GM19324 (cell line): ENCODE measurements at regions not wholly inside any gene's neighbourhood (a gene's known extent, or its start where the extent isn't known, plus 50 kb on each side); places are given as distances from the start of the nearest gene placed in this dataset.
"Not testable (repeated sequence)": the region's sequence is repeated elsewhere in the genome, so short reads cannot be mapped to it uniquely, and the experiment has no call there.

Experiments used
- ATAC-seq: cut with Tn5 transposase; IDR thresholded peaks from one replicate; pipeline ENCODE4 v1.9.1; 2021; ENCODE audit warnings: mild to moderate bottlenecking, moderate library complexity; ENCODE audit not compliant: unreplicated experiment, low FRiP score

DNA sequence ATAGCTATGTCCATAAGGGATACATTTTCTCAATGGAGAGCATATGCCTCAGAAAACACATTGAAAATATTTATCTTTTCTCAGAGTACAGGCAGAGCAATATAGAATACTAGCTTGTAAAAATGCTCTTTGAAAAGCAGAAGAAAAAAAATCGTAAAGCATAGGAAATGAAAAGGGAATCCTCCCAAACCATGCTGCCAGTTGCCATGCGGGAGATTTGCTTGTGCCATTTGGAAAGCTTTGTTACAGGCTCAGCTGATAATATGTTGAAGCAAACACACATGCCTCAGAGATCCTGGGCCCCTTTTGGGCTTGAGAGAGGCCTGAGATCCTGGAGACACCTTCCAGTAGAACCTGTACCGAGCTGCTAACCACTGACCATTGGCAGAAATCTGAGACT is 697.1 kb downstream of the BCL11A start:
- no peak for ATAC-seq

DNA sequence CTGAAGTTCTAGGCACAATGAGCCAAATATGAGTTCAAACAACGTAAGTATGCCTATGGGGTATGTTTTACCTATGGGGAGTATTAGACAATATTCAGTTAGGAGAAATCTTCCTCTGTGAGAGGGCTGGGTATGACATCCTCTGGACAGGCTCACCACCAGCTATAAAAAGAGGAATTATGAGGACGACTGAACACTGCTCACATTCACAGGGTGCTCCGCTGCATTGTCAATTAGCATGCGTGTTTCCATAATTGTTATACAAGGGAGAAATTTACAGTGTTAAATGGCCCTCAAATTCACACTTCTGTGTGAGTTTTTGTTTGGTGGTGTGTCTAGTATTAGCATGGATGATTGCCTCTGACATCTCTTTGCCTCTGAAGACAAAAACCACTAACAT is 700.4 kb downstream of the BCL11A start:
- no peak for ATAC-seq

GRCh38 chr2:59851836-59852475 is 701.5 kb downstream of the BCL11A start:
- ATAC-seq: no peak

- no peak for ATAC-seq
Observed at GRCh38 chr2:59850554-59850953, 702.9 kb downstream of the BCL11A start.

DNA sequence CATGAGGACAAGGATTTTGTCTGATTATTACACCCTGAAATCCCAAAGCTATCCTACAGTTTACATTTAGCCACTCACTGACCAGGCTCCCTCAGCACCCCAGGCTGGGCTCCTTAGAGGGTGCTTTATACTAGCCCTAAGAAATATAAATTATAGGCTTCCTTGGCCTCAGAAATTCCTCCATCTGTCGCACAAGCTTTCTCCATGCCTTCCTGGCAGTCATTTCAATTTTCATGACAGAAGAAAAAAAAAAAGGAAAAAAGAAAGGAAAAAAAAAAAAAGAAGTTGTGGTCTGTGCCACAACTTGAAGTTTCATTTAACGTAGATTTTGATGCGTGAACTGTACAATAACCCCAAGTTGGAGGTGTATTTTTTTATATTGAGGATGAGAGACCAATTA is 719.5 kb downstream of the BCL11A start:
- no peak for ATAC-seq

- ATAC-seq: no peak
Observed at GRCh38 chr2:59830601-59831000, 722.9 kb downstream of the BCL11A start.

DNA sequence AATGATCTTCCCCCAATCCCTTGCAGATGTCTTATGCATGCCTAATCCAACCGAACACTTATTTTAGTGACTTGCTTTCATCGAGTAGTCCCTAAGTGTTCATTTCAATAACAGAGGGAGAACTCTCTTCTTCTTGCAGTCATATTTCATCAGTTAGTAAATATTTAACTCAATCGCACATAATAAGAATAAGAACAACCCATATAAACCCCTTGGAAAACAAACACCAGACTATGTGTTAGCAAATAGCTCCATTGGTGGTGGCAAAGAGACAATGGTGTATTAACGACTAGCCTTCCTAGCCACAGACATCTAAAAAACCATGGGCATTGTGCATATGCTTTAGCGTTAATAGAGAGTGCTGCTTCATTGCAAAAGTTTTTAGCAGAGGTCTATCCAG is 725.8 kb downstream of the BCL11A start:
- ATAC-seq: no peak

- no peak for ATAC-seq
Observed at GRCh38 chr2:59826177-59826576, 727.3 kb downstream of the BCL11A start.

GRCh38 chr2:59824314-59824713 is 729.1 kb downstream of the BCL11A start:
- ATAC-seq: no peak

DNA sequence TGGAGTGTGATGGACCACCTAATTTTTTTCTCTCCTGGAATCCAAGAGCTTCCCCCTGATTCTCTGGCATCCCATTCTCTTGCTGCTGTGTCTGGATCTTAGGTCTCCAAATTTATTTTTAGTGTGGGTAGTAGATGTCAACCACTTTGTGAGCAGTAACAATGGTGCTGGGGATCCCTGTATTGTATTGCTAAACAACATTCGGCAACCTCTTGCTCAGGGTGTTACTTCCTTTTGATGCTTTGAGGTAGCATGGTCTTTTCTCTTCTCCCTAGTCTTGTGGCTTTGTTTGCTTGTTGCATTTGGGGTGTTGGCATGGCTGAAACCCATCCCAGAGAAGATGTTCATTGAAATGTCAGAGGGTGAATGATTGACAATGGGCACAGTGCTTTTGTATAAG is 737.4 kb downstream of the BCL11A start:
- ATAC-seq: no peak

DNA sequence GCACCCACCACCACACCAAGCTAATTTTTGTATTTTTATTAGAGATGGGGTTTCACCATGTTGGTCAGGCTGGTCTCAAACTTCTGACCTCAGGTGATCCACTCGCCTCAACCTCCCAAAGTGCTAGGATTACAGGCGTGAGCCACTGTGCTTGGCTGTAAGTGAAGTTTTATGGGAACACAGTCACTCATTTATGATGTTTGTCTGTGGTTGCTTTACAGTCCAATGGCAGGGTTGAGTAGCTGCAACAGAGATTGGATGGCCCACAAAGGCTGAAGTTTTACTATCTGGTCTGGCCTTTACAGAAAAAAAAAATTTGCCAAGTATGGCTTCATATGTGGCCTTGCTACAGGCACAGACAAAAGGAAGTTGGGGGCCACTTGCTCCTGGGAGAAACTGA is 743.2 kb downstream of the BCL11A start:
- not testable (repeated sequence) for ATAC-seq

DNA sequence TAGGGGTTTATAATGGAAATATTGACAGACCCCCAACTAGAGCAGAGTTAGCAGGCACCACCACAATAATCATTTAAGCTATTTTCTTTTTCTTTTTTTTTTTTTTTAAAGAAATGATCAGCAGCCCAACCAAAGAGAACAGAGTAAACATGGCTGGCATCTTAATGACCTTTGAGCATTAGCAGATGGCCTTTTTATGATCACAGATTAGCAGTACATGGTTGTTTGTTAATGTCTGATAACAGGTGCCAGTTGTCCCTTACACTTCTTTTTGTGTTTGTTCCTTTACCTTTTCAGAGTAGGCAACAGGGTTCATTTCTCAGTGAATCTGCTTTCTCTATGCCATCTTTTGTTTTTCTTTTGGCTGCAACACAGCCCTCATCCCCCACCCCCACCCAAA is 747.0 kb downstream of the BCL11A start:
- no peak for ATAC-seq

DNA sequence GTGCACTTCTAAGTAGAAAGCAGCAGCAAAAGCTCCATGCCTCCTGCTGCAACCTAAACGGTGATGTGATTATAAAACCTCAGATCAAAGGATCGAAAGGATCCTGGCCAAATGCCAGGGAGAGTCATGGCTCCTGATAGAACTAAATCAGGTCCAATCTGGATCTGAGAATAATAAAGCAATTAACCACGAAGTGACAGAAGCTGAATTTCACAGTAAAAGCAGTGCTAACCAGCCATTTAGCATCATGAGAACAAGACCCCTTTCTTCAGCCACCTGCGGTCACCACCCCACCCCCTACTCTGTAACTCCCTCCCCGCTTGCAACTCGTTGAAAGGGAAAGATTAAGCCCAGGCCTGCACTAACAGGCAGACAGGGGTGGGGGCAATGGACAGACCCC is 748.7 kb downstream of the BCL11A start:
- ATAC-seq: no peak

- no peak for ATAC-seq
Observed at GRCh38 chr2:59803586-59803985, 749.9 kb downstream of the BCL11A start.

- no peak for ATAC-seq
Observed at GRCh38 chr2:59798687-59799232, 754.7 kb downstream of the BCL11A start.

DNA sequence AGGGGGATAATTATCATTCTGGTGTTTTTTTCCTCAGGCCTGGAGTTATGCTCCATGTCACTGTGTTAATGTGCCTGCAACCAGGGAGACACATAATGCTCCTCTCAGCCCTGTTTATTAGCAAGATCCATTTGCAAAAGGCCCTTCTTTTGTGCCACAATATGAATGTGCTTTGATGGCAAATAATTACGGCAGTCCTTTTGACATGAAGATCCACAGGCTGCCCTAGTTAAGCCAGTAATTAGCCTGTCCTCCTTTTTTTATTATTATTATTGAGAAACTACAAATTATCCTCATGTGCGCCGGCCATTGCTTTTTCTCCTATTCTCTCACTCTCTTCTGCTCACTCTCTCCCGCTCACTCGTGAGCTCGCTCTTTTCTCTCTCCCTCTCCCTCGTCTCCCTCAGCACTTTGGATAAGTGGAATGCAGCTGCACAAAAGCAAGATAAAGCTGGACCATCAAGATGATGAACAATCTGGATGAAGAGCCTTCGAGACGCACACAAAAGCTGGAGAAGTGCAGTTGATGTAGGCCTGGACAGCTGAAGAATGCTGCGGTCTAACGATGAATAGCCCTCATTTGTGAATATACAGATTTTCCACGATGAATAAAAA is 762.3 kb downstream of the BCL11A start:
- ATAC-seq: no peak

GRCh38 chr2:59790186-59791003 is 763.1 kb downstream of the BCL11A start:
- ATAC-seq: no peak

GRCh38 chr2:59789523-59789922 is 763.9 kb downstream of the BCL11A start:
- ATAC-seq: no peak

DNA sequence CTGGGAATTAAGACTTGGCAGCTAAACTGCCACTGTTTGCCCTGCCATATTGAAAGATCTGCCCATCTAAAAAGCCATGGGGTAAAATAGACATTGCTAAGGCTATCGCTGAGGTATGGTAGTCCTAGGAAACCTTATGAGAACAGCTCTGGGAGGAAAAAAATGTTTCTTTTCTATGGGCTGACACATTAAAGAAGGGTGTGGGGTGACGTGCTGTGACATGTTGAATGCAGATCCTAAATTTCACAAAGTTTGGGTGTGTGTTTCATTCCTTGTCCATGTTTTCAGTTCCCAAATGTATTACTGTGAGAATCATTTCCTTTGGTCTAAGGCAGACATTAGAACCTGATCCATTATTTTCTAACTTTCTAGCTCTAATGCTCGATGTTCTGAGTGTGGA is 766.4 kb downstream of the BCL11A start:
- no peak for ATAC-seq

DNA sequence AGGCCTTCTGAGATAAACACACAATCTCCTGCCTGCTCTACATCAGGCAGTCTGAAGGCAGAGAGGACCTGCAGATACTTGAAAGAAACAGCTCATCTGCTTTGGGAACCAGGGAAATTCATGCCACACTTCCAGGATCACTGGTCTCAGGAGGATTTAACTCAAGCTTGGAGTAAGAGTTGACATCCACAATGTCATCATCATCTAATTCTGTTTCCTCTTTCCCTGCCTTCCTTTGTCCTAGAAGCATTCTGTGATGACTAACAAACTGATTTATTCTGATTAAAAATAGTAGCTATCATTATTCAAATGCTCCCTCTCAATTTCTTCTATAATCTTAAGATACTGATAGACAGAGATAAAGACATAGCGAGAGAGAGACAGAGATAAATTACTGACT is 766.8 kb downstream of the BCL11A start:
- no peak for ATAC-seq

DNA sequence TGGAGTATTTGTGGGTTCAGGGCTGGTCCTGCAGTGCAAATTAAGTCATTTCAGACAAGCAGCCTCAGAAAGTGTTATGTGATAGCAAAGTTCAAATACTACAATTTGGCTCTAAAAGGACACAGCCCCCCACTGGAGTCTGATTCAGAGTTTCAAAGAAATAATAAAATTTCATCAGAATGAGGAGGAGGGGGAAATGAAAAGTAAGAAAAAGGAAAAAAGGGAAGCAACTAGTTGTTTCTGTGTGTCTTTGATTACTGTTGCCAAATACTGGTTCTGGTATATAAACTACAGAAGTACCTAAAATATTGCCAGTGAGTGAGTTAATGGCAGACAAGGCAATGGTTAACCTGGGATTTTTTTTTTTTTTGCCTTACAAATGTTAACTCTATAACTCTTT is 773.9 kb downstream of the BCL11A start:
- ATAC-seq: no peak
